Esophagus squamous epithelium (tissue), 4 donors: ENCODE measurements at regions not wholly inside any gene's neighbourhood (a gene's known extent, or its start where the extent isn't known, plus 50 kb on each side); places are given as distances from the start of the nearest gene placed in this dataset.

Experiments
- CTCF ChIP-seq, 6 experiments: fragments of 450-650 bp in 4 of 6; fragments of 200-600 bp in 2 of 6; sonication (generic) in 2 of 6; IDR thresholded peaks; one replicate each; pipeline ENCODE4 v1.5.1; 2016 to 2019; ENCODE audit warnings: antibody characterized with exemption in 6 of 6, mild to moderate bottlenecking in 4 of 6, moderate library complexity in 4 of 6
- POLR2A ChIP-seq, 4 donors: fragments of 450-650 bp; IDR thresholded peaks; one replicate each; pipeline ENCODE4 v1.6.1; 2017; ENCODE audit warnings: antibody characterized with exemption in 4 of 4, mild to moderate bottlenecking in 4 of 4, moderate library complexity in 3 of 4

DNA sequence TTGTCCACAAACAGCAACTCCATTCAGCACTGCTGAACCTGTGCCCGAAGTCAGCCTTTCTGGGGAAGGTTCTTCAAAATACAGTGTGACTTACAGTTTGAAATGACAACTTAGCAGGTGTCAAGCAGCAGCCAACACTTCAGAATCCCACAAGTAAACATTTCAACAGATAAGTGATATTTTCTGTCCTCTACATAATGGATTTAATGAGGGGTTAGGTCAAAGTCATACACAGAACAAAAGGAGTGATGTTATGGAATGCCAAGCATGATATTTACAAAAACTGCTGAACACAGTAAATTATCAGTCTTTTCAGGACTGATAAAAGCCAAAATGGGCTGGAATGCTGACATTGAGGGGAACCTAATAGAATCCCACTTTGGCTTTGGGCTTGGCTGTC lies 77.6 kb upstream of the JAZF1 start:
- TF ChIP-seq CTCF (IDR thresholded peaks at IDR 0.05), result no peak
- TF ChIP-seq POLR2A (IDR thresholded peaks at IDR 0.05), result no peak
